ENCODE measurements at regions not wholly inside any gene's neighbourhood (a gene's known extent, or its start where the extent isn't known, plus 50 kb on each side); places are given as distances from the start of the nearest gene placed in this dataset.

DNA sequence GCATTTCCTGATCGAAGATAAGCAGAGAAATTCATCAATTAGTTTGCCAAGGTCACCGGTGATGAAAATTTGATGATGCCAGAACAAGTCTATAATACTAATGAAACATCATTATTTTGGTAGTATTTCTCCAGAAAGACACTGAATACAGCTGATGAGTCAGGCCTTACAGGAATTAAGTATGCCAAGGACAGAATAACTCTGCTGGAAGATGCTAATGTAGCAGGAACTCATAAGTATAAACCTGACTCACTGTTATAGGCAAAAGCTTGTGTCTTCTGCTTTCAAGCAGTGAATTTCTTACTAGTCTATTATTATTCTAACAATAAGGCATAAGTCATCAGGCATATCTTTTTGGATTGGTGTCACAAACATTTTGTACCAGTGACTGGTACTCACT lies 1825.1 kb upstream of the IGFBP7 start:
- no peak for DNase-seq (ENCODE audit: low spot score)
- in situ Hi-C loops (cut with MboI; ENCODE audit: low pct_unique_long_range_greater_than_20kb, low sequenced_read_pairs, unreplicated experiment): no loop called here
- TF ChIP-seq, protein P1, sequence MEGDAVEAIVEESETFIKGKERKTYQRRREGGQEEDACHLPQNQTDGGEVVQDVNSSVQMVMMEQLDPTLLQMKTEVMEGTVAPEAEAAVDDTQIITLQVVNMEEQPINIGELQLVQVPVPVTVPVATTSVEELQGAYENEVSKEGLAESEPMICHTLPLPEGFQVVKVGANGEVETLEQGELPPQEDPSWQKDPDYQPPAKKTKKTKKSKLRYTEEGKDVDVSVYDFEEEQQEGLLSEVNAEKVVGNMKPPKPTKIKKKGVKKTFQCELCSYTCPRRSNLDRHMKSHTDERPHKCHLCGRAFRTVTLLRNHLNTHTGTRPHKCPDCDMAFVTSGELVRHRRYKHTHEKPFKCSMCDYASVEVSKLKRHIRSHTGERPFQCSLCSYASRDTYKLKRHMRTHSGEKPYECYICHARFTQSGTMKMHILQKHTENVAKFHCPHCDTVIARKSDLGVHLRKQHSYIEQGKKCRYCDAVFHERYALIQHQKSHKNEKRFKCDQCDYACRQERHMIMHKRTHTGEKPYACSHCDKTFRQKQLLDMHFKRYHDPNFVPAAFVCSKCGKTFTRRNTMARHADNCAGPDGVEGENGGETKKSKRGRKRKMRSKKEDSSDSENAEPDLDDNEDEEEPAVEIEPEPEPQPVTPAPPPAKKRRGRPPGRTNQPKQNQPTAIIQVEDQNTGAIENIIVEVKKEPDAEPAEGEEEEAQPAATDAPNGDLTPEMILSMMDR (IDR thresholded peaks at IDR 0.05; ENCODE audit: extremely low read depth, insufficient read depth, missing control alignments): no peak

DNA sequence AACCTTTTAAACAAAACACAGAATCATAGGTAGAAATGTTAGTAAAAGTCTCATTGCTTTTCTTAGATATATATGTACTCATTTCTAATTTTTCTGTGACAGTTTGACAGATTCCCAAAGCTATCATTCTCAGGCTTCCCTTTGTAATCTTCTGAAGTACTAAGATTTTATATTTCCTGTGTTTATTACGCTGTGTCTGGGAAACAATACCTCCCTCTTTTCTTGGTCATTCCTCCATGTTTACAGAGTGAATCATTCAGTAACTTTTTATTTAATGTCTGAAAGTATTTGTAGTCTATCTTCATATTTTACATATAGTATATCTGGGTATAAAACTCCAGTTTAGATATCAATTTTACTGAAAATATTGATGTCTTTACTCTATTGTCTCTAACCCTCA lies 1826.3 kb upstream of the IGFBP7 start:
- no peak for DNase-seq (ENCODE audit: low spot score)
- TF ChIP-seq, protein P1 (IDR thresholded peaks at IDR 0.05; ENCODE audit: extremely low read depth, insufficient read depth, missing control alignments): no peak
- in situ Hi-C loops (cut with MboI; ENCODE audit: low pct_unique_long_range_greater_than_20kb, low sequenced_read_pairs, unreplicated experiment): no loop called here

DNA sequence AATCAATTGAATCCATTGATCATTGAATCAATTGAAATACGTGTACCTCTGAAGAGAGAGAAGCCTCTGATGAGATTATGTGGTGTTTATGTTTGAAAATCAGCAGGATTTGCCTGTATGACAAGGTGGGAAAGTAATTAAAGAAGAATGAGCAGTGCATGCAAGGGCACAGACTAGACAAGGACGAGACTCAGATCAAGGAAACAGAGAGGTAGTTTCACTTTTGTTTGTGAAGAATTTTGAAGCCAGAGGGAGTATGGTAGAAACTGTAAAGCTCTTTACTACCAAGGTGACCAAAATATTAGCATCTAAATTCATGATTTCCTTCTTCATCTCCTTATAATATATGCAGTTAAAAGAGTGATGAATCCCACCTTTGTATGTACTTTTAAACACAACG lies 1830.0 kb upstream of the IGFBP7 start:
- in situ Hi-C loops (cut with MboI; ENCODE audit: low pct_unique_long_range_greater_than_20kb, low sequenced_read_pairs, unreplicated experiment): no loop called here
- no peak for DNase-seq (ENCODE audit: low spot score)
- TF ChIP-seq, protein P1 (IDR thresholded peaks at IDR 0.05; ENCODE audit: extremely low read depth, insufficient read depth, missing control alignments): no peak

DNA sequence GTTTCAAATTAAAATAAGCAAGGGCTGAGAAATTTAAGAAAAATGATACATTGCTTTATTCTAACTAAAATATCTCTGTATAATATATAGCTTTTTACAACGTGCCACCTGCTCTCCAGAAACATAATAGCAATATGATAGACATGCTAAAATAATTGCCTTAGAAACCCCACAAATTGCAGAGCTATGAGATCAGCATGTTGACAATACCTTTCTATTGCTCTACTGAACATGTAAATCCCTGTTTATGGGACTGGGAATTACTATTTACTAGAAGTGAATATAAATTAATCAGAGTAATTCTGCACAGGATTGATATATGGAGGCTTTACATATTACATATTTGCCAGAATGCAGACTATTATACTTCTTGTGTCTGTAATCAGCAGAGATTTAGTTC lies 1831.1 kb upstream of the IGFBP7 start:
- no peak for DNase-seq (ENCODE audit: low spot score)
- TF ChIP-seq, protein P1 (IDR thresholded peaks at IDR 0.05; ENCODE audit: extremely low read depth, insufficient read depth, missing control alignments): no peak
- in situ Hi-C loops (cut with MboI; ENCODE audit: low pct_unique_long_range_greater_than_20kb, low sequenced_read_pairs, unreplicated experiment): no loop called here

DNA sequence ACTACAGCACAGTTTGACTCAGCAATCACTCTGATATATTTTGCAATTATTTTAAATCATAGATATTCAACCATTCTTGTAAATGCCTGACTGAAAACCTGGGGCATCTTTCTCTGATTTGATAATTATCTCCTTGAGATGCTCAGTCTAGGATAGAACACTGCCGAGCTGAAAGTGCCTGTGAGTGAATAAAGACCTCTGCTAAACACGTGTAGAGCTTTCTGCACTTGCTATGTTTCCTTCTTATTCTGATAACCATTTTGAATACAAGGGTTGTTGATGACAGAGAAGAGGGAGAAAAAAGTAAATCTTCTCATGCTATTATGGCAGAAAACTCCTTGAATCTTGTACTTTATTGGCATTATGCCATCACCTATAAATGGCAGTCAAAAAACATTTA lies 1843.4 kb upstream of the IGFBP7 start:
- in situ Hi-C loops (cut with MboI; ENCODE audit: low pct_unique_long_range_greater_than_20kb, low sequenced_read_pairs, unreplicated experiment): loop anchor here (25.0 kb wide), 1 partner anchor 91 kb away; no protein-coding TSS in a partner anchor

DNA sequence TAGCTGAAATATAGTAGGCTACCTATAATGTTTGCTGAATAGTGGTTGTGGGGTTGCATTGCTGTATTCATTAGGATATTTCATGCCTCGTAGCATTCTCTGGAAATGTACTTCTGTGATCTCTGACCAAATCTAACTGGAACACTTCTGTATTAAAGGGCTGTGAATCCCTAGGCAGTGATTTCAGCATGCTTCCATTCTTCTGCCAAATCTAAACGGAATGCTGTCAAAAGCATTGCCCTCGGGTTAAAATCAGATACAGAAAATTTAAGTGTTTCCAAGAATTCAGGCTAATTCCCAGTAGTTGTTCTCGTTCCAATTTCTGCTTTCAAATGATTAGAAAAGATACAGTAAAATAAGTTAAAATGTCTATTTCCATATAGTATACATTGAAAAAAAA lies 1847.5 kb upstream of the IGFBP7 start:
- in situ Hi-C loops (cut with MboI; ENCODE audit: low pct_unique_long_range_greater_than_20kb, low sequenced_read_pairs, unreplicated experiment): loop anchor here (25.0 kb wide), 1 partner anchor 95 kb away; no protein-coding TSS in a partner anchor
- TF ChIP-seq, protein P1 (IDR thresholded peaks at IDR 0.05; ENCODE audit: extremely low read depth, insufficient read depth, missing control alignments): no peak
- no peak for DNase-seq (ENCODE audit: low spot score)

More for the DNA sequence above, 1843.4 kb upstream of the IGFBP7 start:
- no peak for DNase-seq (ENCODE audit: low spot score)
- TF ChIP-seq, protein P1 (IDR thresholded peaks at IDR 0.05; ENCODE audit: extremely low read depth, insufficient read depth, missing control alignments): no peak

DNA sequence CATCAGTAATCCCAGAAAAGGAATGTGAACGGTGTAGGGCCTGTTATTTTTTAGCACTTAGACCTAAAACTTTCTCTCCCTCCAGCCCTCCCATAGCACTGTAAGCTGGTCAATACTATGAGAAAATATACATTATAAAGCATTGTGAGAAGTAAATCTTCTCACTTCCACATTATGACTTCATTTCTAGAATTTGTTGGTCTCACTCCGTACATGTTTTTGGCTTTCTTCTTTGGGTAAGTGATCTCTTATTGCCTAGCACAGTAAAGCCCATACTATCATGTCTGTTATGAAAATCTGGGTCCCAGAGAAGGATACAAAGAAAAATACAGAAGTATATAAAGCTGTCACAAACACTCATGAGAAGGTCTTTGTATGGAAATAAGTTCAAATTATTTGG lies 1851.1 kb upstream of the IGFBP7 start:
- TF ChIP-seq, protein P1 (IDR thresholded peaks at IDR 0.05; ENCODE audit: extremely low read depth, insufficient read depth, missing control alignments): no peak
- DNase-seq (ENCODE audit: low spot score): no peak
- in situ Hi-C loops (cut with MboI; ENCODE audit: low pct_unique_long_range_greater_than_20kb, low sequenced_read_pairs, unreplicated experiment): loop anchor here (25.0 kb wide), 1 partner anchor 99 kb away; no protein-coding TSS in a partner anchor

All from GM13977 (cell line).